GM18502 (cell line): ENCODE measurements at regions not wholly inside any gene's neighbourhood (a gene's known extent, or its start where the extent isn't known, plus 50 kb on each side); places are given as distances from the start of the nearest gene placed in this dataset.

Experiments used
- ATAC-seq: cut with Tn5 transposase; IDR thresholded peaks from one replicate; pipeline ENCODE4 v1.9.1; 2021; ENCODE audit warnings: mild to moderate bottlenecking; ENCODE audit not compliant: unreplicated experiment, poor library complexity

GRCh38 chr11:70746351-70746750 lies 348.0 kb downstream of the CTTN start:
- ATAC-seq: no peak

DNA sequence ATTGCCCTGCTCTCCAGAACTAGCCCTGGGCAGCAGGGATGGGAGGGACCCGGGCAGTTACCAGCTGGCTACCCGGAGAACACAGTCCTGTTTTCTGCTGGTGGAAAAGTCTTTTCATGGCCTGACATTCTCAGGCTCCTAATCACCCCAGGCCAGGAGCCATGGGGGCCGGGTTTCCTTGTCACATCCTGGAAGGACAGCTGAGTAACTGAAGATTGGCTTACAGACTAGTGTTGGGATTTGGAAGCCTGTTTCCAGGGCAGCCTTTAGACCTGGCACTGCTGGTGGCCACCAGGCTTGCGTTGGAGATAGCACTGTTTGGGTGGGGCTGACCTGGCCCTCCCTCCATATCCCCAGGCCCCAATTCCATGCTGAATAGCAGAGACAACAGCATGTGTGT lies 349.0 kb downstream of the CTTN start:
- ATAC-seq: no peak

- no peak for ATAC-seq
These were observed 349.6 kb downstream of the CTTN start for GRCh38 chr11:70747921-70748320.

DNA sequence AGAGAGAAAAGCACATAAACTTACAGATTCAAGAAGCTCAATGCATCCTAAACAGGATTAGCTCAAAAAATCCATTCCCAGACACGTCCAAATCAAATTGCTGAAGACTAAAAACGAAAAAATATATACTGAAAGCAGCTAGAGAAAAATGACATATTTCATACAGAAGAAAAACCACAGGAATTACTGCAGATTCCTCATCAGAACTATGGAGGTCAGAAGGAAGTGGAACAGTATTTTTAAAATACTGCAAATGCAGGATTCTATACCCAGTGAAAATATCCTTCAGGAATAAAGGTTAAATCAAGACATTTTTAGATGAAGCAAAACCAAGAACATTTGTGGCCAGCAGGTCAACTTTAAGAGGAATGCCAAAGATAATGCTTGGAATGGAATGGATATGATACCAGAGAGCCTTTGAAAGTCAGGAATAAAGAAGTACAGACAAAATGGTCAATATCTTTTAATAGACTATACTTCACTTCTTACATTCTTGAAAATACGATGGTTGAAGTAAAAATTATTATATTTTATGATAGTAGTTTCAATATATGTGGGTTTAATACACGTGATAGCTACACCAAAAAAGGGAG lies 352.9 kb downstream of the CTTN start:
- no peak for ATAC-seq

DNA sequence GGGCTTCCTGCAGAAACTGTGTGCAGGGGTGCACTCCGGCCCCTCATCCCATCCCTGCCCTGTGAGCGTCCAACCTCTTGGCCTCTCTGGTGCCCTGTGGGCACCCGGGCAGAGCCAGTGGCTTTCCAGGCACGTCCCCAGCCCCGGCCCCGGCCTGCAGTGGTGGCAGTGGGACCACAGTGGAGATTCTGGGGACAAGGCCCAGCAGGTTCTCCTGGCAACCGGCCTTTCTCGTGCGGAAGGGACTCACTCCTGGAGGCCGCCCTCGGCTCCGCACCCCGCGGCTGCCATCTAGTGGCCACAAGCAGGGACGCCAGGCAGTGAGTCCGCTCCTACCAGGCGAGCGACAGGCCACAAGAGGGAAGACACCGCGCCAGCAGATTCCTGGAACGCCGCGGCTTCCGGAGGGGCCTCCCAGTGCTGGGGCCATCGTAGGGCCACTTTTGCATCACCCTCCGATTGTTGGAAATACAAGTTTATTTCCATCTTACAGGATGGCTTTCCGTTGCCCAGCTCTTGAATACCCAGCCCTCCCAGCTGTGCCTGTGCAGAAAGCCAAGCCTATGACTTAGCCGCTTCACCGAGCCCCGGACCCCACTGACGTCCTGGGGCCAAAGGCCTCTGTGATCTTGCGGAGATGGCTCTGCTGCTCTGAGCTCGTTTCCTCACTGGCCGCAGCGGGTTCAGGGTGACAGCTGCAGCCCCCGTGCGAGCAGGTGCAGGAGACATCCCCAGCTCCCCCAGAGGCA lies 357.3 kb downstream of the CTTN start:
- ATAC-seq: peak; percentile 50

GRCh38 chr11:70756341-70756740 lies 358.0 kb downstream of the CTTN start:
- no peak for ATAC-seq

DNA sequence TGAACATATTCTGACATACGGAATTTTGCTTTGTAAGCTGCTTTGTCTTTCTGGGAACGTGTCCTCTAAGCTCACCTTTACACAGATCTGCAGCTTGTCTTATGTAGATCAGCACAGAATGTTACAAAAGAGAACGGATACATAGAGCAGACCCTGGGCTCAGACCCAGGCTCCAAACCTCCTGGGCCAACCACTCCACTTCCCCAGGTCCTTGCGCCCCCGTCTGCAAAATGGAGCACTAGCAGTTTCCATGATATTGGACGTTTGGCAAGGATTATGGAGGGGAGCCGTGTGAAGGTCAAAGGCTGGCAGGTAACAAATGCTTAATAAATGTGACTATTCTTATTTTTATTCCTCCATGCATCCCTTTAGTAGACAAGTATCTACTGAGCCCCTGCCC lies 358.4 kb downstream of the CTTN start:
- no peak for ATAC-seq

DNA sequence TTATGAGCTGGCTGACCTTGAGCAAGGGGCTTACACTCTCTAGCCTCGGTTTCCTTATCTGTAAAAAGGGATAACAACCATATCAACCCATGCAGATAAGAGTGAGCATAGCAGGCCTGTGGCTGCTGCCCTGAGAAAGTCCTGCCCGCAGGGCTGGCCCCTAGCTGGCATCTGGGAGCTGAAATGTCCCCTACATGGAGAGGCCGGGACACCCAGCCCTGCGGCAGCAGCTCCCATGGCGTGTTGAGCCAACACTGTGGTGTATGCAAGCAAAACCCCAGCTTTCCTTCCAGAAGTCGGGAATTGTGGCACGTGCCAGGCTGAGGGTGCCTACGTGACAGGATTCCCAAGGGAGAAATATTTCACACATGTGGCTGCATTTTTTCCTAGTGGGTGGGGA lies 358.9 kb downstream of the CTTN start:
- ATAC-seq: no peak

DNA sequence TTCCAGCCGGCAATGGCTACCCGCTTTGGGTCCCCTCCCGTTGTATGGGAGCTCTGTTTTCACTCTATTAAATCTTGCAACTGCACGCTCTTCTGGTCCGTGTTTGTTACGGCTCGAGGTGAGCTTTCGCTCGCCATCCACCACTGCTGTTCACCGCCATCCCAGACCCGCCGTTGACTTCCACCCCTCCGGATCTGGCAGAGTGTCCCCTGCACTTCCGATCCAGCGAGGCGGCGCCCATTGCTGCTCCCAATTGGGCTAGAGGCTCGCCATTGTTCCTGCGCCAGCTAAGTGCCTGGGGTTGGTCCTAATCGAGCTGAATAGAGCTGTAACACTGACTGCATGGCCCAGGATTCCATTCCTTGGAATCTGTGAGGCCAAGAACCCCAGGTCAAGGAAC lies 359.9 kb downstream of the CTTN start:
- ATAC-seq: no peak

- no peak for ATAC-seq
These were observed 361.5 kb downstream of the CTTN start for GRCh38 chr11:70759846-70760245.

- no peak for ATAC-seq
These were observed 362.2 kb downstream of the CTTN start for GRCh38 chr11:70760416-70761020.

DNA sequence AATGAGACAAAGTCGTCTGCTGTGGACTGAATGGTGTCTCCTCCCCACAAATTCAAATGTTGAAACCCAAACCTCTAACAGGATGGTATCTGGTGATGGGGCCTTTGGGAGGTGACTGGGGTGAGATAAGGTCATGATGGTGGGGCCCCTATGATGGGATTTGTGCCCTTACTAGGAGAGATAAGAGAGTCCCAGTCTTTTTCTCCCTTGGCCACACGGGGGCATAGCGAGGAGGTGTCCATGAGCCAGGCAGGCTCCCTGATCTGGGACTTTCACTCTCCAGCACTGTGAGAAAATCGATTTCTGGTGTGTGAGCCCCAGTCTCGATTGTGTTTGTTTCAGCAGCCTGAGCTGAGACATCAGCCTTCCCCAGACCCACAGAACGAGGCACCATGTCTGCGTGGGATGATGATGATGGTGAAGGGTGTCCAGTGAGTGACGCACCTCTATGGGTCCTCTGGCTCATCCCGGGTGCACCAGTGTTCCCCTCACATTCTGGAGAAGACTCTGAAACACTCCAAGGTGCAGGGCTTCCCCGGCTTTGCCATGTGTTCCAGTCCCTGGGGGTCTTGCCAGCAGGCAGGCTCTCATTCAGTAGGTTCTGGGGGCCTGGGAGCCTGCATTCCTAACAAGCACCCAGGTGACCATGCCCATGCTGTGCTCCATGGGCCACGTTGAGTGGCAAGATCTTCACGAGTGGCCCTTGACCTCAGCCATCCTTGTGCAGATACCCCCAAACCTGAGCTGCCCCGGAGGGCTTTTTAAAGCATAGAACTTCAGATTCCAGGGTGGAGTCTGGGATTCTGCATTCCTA lies 363.0 kb downstream of the CTTN start:
- no peak for ATAC-seq

GRCh38 chr11:70761908-70762337 lies 363.6 kb downstream of the CTTN start:
- no peak for ATAC-seq

- no peak for ATAC-seq
These were observed 364.5 kb downstream of the CTTN start for GRCh38 chr11:70762810-70763209.

DNA sequence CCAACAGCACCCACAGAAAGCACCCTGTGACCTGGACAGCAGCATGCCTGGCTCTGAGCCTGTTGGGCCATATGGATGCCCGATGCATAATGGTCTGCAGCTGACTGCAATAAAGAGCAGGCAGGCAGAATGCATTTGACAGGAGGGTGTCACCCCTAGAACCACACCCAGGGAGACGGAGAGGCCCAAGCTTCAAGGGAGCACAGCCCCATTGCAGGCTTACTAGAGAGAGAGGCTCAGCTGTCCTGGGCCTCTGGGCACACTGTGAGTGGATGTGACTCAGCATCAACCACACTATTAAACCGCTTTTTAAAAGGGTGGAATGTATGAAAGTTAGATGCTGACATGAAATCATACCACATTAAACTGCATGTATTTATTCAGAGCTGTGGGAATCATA lies 365.3 kb downstream of the CTTN start:
- ATAC-seq: no peak

- no peak for ATAC-seq
These were observed 366.1 kb downstream of the CTTN start for GRCh38 chr11:70764356-70764905.

DNA sequence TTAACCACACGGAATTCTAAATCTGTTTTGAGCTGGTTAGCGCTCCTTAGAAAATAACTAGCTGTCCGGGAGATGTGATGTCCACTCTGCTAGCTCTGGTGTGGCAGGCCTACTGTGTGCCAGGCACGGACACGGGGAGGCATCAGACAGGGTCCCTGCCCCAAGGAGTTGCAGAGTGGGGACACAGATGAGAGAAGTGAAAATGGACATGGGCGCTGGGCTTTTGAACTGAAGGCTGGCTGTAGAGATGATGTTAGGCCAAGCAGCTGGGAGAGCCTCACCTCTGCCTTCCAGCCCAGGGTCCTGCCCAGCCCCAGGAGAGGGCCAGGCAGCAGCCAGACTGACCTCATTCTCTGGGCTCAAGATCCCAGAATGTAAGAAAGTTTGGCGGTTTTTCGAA lies 368.6 kb downstream of the CTTN start:
- ATAC-seq: no peak

DNA sequence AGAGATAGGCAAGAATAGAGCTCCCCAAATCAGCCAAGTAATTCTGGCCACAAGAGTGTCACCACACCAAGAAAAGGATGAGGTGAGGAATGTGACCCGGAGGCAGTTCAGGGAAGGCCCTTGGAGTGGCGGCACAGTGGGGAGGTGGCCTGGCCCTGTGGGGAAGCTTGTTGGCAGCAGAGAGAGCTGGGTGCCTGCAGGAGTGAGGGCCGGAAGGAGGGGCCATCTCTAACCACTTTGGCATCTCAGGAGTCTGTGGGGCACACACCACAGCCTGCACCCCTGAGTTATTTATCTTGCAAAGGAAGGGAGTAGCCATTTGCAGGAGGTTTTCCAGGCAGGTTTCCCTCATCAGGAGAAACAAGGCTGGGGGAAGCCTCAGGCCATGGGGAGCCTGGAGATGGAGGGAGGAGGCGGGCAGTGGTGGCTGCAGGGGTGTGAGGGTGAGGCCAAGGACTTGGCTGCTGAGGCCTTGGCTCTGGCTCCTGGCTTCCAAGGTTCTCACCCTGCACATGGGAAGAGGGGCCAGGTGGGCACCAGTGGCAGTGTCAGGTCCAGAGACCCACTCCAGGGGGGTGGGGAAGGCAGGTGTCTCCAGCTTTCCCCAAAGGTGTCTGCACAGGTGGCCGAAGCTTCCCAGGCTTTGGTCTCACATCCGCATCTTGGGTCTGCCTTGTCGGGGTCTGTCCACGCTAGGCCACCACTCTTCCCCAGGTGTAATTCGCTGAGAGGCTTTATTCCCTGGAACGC lies 370.2 kb downstream of the CTTN start:
- ATAC-seq: no peak

- no peak for ATAC-seq
These were observed 370.8 kb downstream of the CTTN start for GRCh38 chr11:70769106-70769505.

DNA sequence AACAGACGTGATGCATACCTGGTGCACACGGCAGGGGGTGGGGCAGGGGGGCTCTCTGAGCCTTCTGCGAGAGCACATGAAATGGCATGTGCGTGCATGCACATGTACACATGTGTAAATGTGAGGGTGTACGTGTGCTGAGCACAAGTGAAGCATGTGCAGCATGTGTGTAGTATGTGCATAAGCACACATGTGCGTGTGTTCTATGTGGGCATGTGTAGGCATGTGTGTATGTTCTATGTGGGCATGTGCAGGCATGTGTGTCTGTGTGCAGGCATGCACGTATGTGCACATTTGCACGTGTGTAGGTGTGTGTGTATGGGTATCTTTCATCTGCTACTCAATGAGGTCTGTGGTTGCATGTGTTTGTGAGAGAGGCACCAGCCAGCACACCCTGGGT lies 371.2 kb downstream of the CTTN start:
- ATAC-seq: no peak
